HEK293 (cell line): ENCODE measurements at regions not wholly inside any gene's neighbourhood (a gene's known extent, or its start where the extent isn't known, plus 50 kb on each side); places are given as distances from the start of the nearest gene placed in this dataset.

Experiments
- ZNF274 ChIP-seq, 2 experiments: fragments of 200-500 bp in 1 of 2; fragments of 450-650 bp in 1 of 2; sonication (Bioruptor generic) in 1 of 2; formaldehyde crosslinking in 1 of 2; IDR thresholded peaks; 2 replicates each; pipeline versions ENCODE4 v1.5.1 to v1.6.1; 2014 to 2016; ENCODE audit warnings: borderline replicate concordance in 1 of 2, inconsistent platforms in 1 of 2, low read length in 1 of 2, missing biosample characterization in 1 of 2, missing genetic modification characterization in 1 of 2
- ZNF654 ChIP-seq: fragments of 450-650 bp; formaldehyde crosslinking; IDR thresholded peaks from 2 replicates; pipeline ENCODE4 v1.5.1; 2016; ENCODE audit warnings: low read depth, missing biosample characterization, missing genetic modification characterization
- TF ChIP-seq, protein P1 (sequence below): fragments of 450-650 bp; formaldehyde crosslinking; IDR thresholded peaks from 2 replicates; pipeline ENCODE4 v1.5.1; 2016; ENCODE audit warnings: missing biosample characterization, missing genetic modification characterization
- TF ChIP-seq, protein P2 (sequence below): fragments of 450-650 bp; formaldehyde crosslinking; IDR thresholded peaks from 2 replicates; pipeline ENCODE4 v1.5.1; 2016; ENCODE audit warnings: missing biosample characterization, missing genetic modification characterization

- TF ChIP-seq ZNF654 (tag by site-specific recombination) (no peak), ZNF274 (IDR thresholded peaks at IDR 0.05; ENCODE audit: low read length) (no peak), ZNF274 (tag by site-specific recombination; IDR thresholded peaks at IDR 0.05; ENCODE audit: borderline replicate concordance) (no peak)
- TF ChIP-seq, protein P1, sequence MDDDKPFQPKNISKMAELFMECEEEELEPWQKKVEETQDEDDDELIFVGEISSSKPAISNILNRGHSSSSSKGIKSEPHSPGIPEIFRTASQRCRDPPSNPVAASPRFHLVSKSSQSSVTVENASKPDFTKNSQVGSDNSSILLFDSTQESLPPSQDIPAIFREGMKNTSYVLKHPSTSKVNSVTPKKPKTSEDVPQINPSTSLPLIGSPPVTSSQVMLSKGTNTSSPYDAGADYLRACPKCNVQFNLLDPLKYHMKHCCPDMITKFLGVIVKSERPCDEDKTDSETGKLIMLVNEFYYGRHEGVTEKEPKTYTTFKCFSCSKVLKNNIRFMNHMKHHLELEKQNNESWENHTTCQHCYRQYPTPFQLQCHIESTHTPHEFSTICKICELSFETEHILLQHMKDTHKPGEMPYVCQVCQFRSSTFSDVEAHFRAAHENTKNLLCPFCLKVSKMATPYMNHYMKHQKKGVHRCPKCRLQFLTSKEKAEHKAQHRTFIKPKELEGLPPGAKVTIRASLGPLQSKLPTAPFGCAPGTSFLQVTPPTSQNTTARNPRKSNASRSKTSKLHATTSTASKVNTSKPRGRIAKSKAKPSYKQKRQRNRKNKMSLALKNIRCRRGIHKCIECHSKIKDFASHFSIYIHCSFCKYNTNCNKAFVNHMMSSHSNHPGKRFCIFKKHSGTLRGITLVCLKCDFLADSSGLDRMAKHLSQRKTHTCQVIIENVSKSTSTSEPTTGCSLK (tag by site-specific recombination) = no peak
- TF ChIP-seq, protein P2, sequence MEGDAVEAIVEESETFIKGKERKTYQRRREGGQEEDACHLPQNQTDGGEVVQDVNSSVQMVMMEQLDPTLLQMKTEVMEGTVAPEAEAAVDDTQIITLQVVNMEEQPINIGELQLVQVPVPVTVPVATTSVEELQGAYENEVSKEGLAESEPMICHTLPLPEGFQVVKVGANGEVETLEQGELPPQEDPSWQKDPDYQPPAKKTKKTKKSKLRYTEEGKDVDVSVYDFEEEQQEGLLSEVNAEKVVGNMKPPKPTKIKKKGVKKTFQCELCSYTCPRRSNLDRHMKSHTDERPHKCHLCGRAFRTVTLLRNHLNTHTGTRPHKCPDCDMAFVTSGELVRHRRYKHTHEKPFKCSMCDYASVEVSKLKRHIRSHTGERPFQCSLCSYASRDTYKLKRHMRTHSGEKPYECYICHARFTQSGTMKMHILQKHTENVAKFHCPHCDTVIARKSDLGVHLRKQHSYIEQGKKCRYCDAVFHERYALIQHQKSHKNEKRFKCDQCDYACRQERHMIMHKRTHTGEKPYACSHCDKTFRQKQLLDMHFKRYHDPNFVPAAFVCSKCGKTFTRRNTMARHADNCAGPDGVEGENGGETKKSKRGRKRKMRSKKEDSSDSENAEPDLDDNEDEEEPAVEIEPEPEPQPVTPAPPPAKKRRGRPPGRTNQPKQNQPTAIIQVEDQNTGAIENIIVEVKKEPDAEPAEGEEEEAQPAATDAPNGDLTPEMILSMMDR = no peak
Measured at GRCh38 chr1:106207185-106207584, 849.3 kb upstream of the PRMT6 start.
